ENCODE measurements at regions not wholly inside any gene's neighbourhood (a gene's known extent, or its start where the extent isn't known, plus 50 kb on each side); places are given as distances from the start of the nearest gene placed in this dataset.
"Not testable (repeated sequence)": the region's sequence is repeated elsewhere in the genome, so short reads cannot be mapped to it uniquely, and the experiment has no call there.

- Mint-ChIP-seq H3K9me3 (no peaks in the 10 kb centered on the region), H3K27ac (no peak overlapping the region), H3K4me3 (no peak overlapping the region), H3K4me1 (peaks cover 33% of the 10 kb centered on the region), H3K36me3 (no peaks in the 10 kb centered on the region)
- ATAC-seq (no peak), DNase-seq (ENCODE audit: low spot score in 2 of 2) (no peak)
Observed at GRCh38 chr10:3568392-3568791, 216.6 kb downstream of the KLF6 start.

GRCh38 chr10:3567291-3567963, 217.6 kb downstream of the KLF6 start:
- Mint-ChIP-seq H3K4me1 (peaks cover 37% of the 10 kb centered on the region), H3K27ac (no peak overlapping the region), H3K4me3 (no peak overlapping the region), H3K36me3 (no peaks in the 10 kb centered on the region), H3K9me3 (no peaks in the 10 kb centered on the region)
- DNase-seq (ENCODE audit: low spot score in 2 of 2) (no peak), ATAC-seq (no peak)

- Mint-ChIP-seq H3K27ac (no peak overlapping the region), H3K9me3 (no peaks in the 10 kb centered on the region), H3K4me3 (no peak overlapping the region), H3K36me3 (no peaks in the 10 kb centered on the region), H3K4me1 (peaks cover 37% of the 10 kb centered on the region)
- DNase-seq (ENCODE audit: low spot score in 2 of 2) (no peak), ATAC-seq (peak; percentile 42)
Observed at GRCh38 chr10:3566627-3567026, 218.4 kb downstream of the KLF6 start.

GRCh38 chr10:3564346-3565002, 220.5 kb downstream of the KLF6 start:
- no peak for ATAC-seq
- no peak for DNase-seq (ENCODE audit: low spot score in 2 of 2)
- Mint-ChIP-seq H3K27ac (peak overlapping the region; percentile 76), H3K36me3 (no peaks in the 10 kb centered on the region), H3K9me3 (no peaks in the 10 kb centered on the region), H3K4me1 (peaks cover 32% of the 10 kb centered on the region), H3K4me3 (no peak overlapping the region)

GRCh38 chr10:3563298-3563697, 221.7 kb downstream of the KLF6 start:
- no peaks in the 10 kb centered on the region for H3K36me3 Mint-ChIP-seq
- DNase-seq (ENCODE audit: low spot score in 2 of 2) (no peak), ATAC-seq (peak; percentile 94)
- peak overlapping the region; percentile 76 for H3K27ac Mint-ChIP-seq
- H3K4me1 Mint-ChIP-seq, result peaks cover 28% of the 10 kb centered on the region
- no peak overlapping the region for H3K4me3 Mint-ChIP-seq
- H3K9me3 Mint-ChIP-seq, result no peaks in the 10 kb centered on the region

GRCh38 chr10:3560628-3561027, 224.4 kb downstream of the KLF6 start:
- H3K36me3 Mint-ChIP-seq, result not testable (repeated sequence)

GRCh38 chr10:3559527-3559926, 225.5 kb downstream of the KLF6 start:
- H3K4me1 Mint-ChIP-seq, result peaks cover 28% of the 10 kb centered on the region
- H3K27ac Mint-ChIP-seq, result no peak overlapping the region
- no peak overlapping the region for H3K4me3 Mint-ChIP-seq
- H3K36me3 Mint-ChIP-seq, result no peaks in the 10 kb centered on the region
- no peaks in the 10 kb centered on the region for H3K9me3 Mint-ChIP-seq
- no peak for ATAC-seq
- DNase-seq (ENCODE audit: low spot score in 2 of 2), result no peak

More at GRCh38 chr10:3560628-3561027, 224.4 kb downstream of the KLF6 start:
- H3K27ac Mint-ChIP-seq; H3K9me3 Mint-ChIP-seq; ATAC-seq; DNase-seq (ENCODE audit: low spot score in 2 of 2); H3K4me3 Mint-ChIP-seq: not testable (repeated sequence)
- H3K4me1 Mint-ChIP-seq, result peaks cover 20% of the 10 kb centered on the region

- H3K4me1 Mint-ChIP-seq, result peaks cover 29% of the 10 kb centered on the region
- no peak overlapping the region for H3K27ac Mint-ChIP-seq
- ATAC-seq (no peak), DNase-seq (ENCODE audit: low spot score in 2 of 2) (no peak)
- H3K36me3 Mint-ChIP-seq, result no peaks in the 10 kb centered on the region
- no peak overlapping the region for H3K4me3 Mint-ChIP-seq
- no peaks in the 10 kb centered on the region for H3K9me3 Mint-ChIP-seq
Observed at GRCh38 chr10:3559011-3559410, 226.0 kb downstream of the KLF6 start.

- H3K9me3 Mint-ChIP-seq; H3K36me3 Mint-ChIP-seq; ATAC-seq; DNase-seq (ENCODE audit: low spot score in 2 of 2): not testable (repeated sequence)
- peak overlapping the region; percentile 60 for H3K4me3 Mint-ChIP-seq
- H3K4me1 Mint-ChIP-seq, result peaks cover 26% of the 10 kb centered on the region
- peak overlapping the region; percentile 14 for H3K27ac Mint-ChIP-seq
Observed at GRCh38 chr10:3556191-3557017, 228.6 kb downstream of the KLF6 start.

- Mint-ChIP-seq H3K4me1 (peaks cover 32% of the 10 kb centered on the region), H3K4me3 (peak overlapping the region; percentile 49), H3K9me3 (no peaks in the 10 kb centered on the region), H3K27ac (peak overlapping the region; percentile 74), H3K36me3 (no peaks in the 10 kb centered on the region)
- DNase-seq (ENCODE audit: low spot score in 2 of 2) (no peak), ATAC-seq (peak; percentile 65)
Observed at GRCh38 chr10:3554121-3554522, 230.9 kb downstream of the KLF6 start.

- Mint-ChIP-seq H3K9me3 (no peaks in the 10 kb centered on the region), H3K27ac (no peak overlapping the region), H3K36me3 (no peaks in the 10 kb centered on the region), H3K4me1 (peaks cover 35% of the 10 kb centered on the region), H3K4me3 (no peak overlapping the region)
- no peak for DNase-seq (ENCODE audit: low spot score in 2 of 2)
- no peak for ATAC-seq
Observed at GRCh38 chr10:3552281-3552680, 232.7 kb downstream of the KLF6 start.

- no peaks in the 10 kb centered on the region for H3K36me3 Mint-ChIP-seq
- H3K4me1 Mint-ChIP-seq, result peaks cover 34% of the 10 kb centered on the region
- DNase-seq (ENCODE audit: low spot score in 2 of 2), result no peak
- no peak for ATAC-seq
- no peak overlapping the region for H3K27ac Mint-ChIP-seq
- H3K4me3 Mint-ChIP-seq, result no peak overlapping the region
- peaks cover under 1% of the 10 kb centered on the region for H3K9me3 Mint-ChIP-seq
Observed at GRCh38 chr10:3551761-3552160, 233.2 kb downstream of the KLF6 start.

- no peaks in the 10 kb centered on the region for H3K36me3 Mint-ChIP-seq
- H3K9me3 Mint-ChIP-seq, result peaks cover 2% of the 10 kb centered on the region
- DNase-seq (ENCODE audit: low spot score in 2 of 2), result no peak
- peaks cover 17% of the 10 kb centered on the region for H3K4me1 Mint-ChIP-seq
- H3K4me3 Mint-ChIP-seq, result no peak overlapping the region
- no peak overlapping the region for H3K27ac Mint-ChIP-seq
- no peak for ATAC-seq
Observed at GRCh38 chr10:3549118-3549517, 235.9 kb downstream of the KLF6 start.

GRCh38 chr10:3548702-3549101, 236.3 kb downstream of the KLF6 start:
- Mint-ChIP-seq H3K36me3 (no peaks in the 10 kb centered on the region), H3K4me3 (no peak overlapping the region), H3K4me1 (peaks cover 16% of the 10 kb centered on the region), H3K9me3 (peaks cover 2% of the 10 kb centered on the region), H3K27ac (no peak overlapping the region)
- ATAC-seq (no peak), DNase-seq (ENCODE audit: low spot score in 2 of 2) (no peak)

- no peak for ATAC-seq
- H3K27ac Mint-ChIP-seq, result no peak overlapping the region
- H3K4me1 Mint-ChIP-seq, result peaks cover 16% of the 10 kb centered on the region
- no peak for DNase-seq (ENCODE audit: low spot score in 2 of 2)
- no peaks in the 10 kb centered on the region for H3K36me3 Mint-ChIP-seq
- peaks cover 2% of the 10 kb centered on the region for H3K9me3 Mint-ChIP-seq
- H3K4me3 Mint-ChIP-seq, result no peak overlapping the region
Observed at GRCh38 chr10:3548076-3548475, 236.9 kb downstream of the KLF6 start.
